ENCODE measurements at regions not wholly inside any gene's neighbourhood (a gene's known extent, or its start where the extent isn't known, plus 50 kb on each side); places are given as distances from the start of the nearest gene placed in this dataset.

- TF ChIP-seq GABPA (IDR thresholded peaks at IDR 0.05; ENCODE audit: low read depth), result no peak
- TF ChIP-seq CTCF (IDR thresholded peaks at IDR 0.05; ENCODE audit: insufficient read depth, low read length), result no peak
- no peak for TF ChIP-seq POLR2AphosphoS5 (IDR thresholded peaks at IDR 0.05; ENCODE audit: low read depth)
- no peak for TF ChIP-seq SPI1 (IDR thresholded peaks at IDR 0.05; ENCODE audit: borderline replicate concordance, low read depth)
- TF ChIP-seq REST (IDR thresholded peaks at IDR 0.05; ENCODE audit: insufficient replicate concordance, low read depth), result no peak
Observed at GRCh38 chr17:11026903-11027302, 189.0 kb upstream of the PIRT start.

Data from HL-60 (cell line).